ENCODE measurements at regions not wholly inside any gene's neighbourhood (a gene's known extent, or its start where the extent isn't known, plus 50 kb on each side); places are given as distances from the start of the nearest gene placed in this dataset.

DNA sequence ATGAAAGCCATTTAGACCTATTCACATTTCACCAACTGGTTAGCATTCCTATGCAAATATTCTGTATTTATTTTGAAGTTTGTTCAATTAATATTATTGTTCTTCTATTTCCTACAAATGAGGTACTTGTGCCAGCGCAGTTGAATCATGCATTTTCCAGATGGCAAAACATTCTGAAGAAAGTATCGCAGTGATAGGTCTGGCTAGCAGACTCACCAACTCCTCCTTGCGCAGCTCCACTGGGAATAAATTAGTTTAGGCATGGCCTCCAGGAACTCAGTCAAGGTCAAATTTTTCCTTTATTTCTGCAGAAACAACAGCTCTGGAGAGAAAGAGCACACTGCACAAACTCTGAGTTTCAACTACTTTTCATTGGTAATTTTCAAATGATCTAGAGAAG, 437.7 kb downstream of the COL12A1 start:
- DNase-seq (ENCODE audit: low read depth): no peak

- DNase-seq (ENCODE audit: low read depth): no peak
Observed at GRCh38 chr6:74765486-74765885, 440.4 kb downstream of the COL12A1 start.

GRCh38 chr6:74764486-74764885, 441.4 kb downstream of the COL12A1 start:
- no peak for DNase-seq (ENCODE audit: low read depth)

GRCh38 chr6:74762841-74763240, 443.0 kb downstream of the COL12A1 start:
- DNase-seq (ENCODE audit: low read depth): no peak

DNA sequence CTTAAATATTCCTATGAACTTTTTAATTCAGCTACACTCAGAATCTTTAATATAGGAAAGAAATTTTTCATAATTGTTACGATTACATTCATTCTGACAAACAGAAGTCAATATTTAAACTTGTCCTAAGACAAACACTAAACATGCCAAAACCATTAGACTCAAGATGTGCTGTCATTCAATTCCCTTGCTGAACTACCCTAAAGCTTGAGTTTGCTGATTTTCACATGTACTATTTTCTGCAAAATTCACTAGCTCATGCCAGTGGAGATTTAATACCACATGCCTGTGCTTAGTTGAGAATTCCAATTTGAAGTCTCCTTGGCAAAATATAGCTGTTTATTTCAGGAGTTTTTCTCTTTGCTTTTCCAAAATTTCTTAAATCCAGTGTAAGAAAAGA, 448.0 kb downstream of the COL12A1 start:
- DNase-seq (ENCODE audit: low read depth): no peak

- DNase-seq (ENCODE audit: low read depth): no peak
Observed at GRCh38 chr6:74756923-74757322, 448.9 kb downstream of the COL12A1 start.

DNA sequence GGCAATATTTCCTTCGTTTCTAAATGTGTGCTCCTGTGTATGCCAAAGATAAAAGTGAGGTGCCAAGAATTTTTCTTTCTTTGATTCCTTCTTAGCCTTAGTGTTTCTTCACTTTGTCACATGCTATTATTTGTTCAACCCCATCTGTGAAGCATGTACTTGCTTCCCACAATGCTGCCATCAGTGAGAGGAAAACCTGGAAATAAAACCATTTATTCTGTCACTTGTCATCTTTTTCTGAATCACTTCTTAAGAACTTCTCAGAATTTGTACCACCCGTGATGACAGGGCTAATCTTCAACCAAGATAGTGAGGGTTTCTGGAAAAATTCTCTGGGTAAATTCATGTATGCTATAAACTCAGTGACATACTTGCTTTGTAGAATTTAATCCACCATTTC, 450.1 kb downstream of the COL12A1 start:
- DNase-seq (ENCODE audit: low read depth): peak; percentile 6

DNA sequence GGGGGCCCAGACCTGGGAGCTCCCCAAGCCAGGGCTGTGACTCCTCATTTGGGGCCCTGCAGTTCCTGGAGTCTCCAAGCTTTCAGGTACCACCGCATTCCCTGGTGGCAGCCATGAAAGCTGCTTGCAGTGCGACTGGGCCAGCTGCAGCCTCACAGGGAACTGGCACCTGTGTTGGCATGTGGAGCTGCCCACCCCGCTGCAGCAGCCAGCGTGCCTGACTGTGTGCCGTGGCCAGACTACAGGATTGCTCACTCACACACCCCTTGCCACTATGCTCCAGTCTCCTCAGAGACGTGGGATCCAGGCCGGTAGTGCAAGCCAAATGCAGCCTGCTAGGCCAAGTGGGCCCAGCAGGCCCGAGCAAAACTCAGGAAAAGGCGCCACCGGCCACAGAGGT, 450.7 kb downstream of the COL12A1 start:
- DNase-seq (ENCODE audit: low read depth): no peak

- no peak for DNase-seq (ENCODE audit: low read depth)
Observed at GRCh38 chr6:74753883-74754600, 451.8 kb downstream of the COL12A1 start.

GRCh38 chr6:74752303-74752702, 453.6 kb downstream of the COL12A1 start:
- no peak for DNase-seq (ENCODE audit: low read depth)

GRCh38 chr6:74750826-74751225, 455.0 kb downstream of the COL12A1 start:
- DNase-seq (ENCODE audit: low read depth): no peak

GRCh38 chr6:74749211-74750147, 456.4 kb downstream of the COL12A1 start:
- DNase-seq (ENCODE audit: low read depth): peak; percentile 11

- no peak for DNase-seq (ENCODE audit: low read depth)
Observed at GRCh38 chr6:74745670-74746069, 460.2 kb downstream of the COL12A1 start.

GRCh38 chr6:74742793-74743508, 462.9 kb downstream of the COL12A1 start:
- no peak for DNase-seq (ENCODE audit: low read depth)

- no peak for DNase-seq (ENCODE audit: low read depth)
Observed at GRCh38 chr6:74741646-74742045, 464.2 kb downstream of the COL12A1 start.

- peak; percentile 52 for DNase-seq (ENCODE audit: low read depth)
Observed at GRCh38 chr6:74735304-74735703, 470.5 kb downstream of the COL12A1 start.

DNA sequence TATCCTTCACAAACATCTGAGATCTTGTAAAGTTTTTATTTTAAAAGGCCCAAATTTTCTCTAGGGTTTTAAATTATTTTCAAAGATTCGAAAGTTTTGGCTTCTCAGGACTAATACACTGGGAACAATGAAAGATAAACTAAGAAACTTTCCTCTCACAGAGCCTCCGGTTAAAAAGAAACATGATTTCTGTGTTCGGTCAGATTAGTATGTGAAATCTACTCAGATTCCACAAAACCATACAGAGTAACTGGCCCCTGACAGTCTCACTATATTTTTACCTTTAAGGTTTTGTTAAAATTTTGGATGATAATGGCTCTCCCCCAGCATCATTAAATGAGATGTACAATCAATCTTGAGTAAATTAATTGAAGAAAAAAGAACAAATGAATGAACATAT, 471.0 kb downstream of the COL12A1 start:
- no peak for DNase-seq (ENCODE audit: low read depth)

DNA sequence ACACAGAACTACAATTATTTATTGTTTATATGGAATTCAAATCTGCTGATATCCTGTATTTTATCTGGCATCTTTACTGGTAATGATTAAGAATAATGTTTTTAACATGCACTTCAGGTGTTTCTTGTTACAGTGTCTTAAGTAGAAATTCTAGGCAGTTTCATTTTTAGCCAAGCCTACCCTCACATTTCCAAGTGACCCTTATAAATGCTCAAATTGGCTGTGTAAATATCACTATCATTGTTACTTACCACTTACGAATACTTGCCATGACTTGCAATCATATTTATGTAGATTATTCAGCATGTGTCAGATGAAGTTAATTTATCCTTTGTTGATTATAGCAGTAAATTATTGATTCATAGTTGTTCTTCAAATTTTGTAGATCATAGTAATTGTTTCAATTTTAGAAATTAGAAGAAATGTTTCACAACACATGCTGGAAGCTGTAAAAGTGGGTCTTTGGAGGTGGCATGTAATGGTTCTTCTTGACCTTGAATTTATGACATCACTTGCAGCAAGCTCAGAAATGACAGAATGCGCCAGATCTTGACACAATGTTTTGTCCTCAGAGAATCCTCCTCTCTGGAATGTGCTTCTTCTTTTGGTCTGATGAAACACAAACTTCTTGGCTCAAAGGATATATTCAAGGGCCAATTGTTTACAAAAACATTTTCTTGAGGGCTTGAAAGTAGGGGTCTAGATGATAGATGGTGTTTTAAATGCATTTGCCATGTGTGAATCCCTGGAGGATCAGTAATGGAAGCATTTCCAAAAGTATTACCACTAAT, 471.8 kb downstream of the COL12A1 start:
- no peak for DNase-seq (ENCODE audit: low read depth)

DNA sequence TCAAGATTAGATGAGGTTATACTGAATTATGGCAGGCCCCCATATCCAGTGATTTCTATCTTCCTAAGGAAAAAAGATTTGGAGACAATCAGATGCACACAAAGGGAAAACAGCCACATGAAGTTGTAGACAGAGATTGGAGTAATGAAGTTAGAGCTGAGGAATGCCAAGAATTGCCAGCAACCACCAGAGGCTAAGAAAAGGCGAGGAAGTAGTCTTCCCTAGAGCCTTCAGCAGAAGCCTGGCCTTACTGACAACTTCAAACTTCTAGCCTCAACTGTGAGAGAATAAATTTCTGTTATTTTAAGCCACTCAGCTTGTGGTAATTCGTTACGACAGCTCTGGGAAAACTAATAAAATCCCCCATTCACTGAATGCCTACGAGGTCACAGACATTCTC, 473.9 kb downstream of the COL12A1 start:
- DNase-seq (ENCODE audit: low read depth): peak; percentile 7

- DNase-seq (ENCODE audit: low read depth): no peak
Observed at GRCh38 chr6:74731204-74731603, 474.6 kb downstream of the COL12A1 start.

DNA sequence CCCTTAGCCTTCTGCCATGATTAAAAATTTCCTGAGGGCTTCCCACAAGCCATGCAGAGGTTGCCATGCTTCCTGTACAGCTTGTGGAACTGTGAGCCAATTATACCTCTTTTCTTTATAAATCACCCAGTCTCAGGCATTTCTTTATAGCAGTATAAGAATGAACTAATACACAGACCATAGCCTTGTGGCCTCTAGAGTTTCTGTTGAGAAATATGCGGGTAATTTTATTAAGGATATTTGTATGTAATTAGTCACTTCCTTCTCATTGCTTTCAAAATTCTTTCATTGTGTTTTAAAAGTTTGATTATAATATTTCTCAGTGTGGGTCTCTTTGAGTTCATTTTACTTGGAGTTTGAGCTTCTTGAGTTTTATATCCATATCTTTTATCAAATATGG, 484.9 kb downstream of the COL12A1 start:
- no peak for DNase-seq (ENCODE audit: low read depth)

DNA sequence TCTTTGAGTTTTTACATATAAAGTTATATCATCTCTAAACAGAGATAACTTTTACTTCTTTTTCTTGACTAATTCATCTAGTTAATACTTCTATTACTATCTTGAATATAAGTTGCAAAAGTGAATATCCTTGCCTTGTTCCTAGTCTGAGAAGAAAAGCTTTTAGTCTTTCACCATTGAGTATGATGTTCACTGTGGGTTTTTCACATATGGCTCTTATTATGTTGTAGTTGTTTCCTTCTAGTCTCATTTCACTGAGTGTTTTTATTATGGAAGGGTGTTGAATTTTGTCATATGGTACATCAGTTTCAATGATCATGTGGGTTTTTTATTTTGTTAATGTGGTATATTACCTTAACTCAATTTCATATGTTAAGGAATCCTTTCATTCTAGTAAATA, 488.3 kb downstream of the COL12A1 start:
- DNase-seq (ENCODE audit: low read depth): no peak
